ENCODE measurements at regions not wholly inside any gene's neighbourhood (a gene's known extent, or its start where the extent isn't known, plus 50 kb on each side); places are given as distances from the start of the nearest gene placed in this dataset.

- CTCF ChIA-PET, result no interaction called here
- POLR2A ChIA-PET, result no interaction called here
- no peak for DNase-seq (ENCODE audit: extremely low spot score)
- TF ChIP-seq, protein P1, sequence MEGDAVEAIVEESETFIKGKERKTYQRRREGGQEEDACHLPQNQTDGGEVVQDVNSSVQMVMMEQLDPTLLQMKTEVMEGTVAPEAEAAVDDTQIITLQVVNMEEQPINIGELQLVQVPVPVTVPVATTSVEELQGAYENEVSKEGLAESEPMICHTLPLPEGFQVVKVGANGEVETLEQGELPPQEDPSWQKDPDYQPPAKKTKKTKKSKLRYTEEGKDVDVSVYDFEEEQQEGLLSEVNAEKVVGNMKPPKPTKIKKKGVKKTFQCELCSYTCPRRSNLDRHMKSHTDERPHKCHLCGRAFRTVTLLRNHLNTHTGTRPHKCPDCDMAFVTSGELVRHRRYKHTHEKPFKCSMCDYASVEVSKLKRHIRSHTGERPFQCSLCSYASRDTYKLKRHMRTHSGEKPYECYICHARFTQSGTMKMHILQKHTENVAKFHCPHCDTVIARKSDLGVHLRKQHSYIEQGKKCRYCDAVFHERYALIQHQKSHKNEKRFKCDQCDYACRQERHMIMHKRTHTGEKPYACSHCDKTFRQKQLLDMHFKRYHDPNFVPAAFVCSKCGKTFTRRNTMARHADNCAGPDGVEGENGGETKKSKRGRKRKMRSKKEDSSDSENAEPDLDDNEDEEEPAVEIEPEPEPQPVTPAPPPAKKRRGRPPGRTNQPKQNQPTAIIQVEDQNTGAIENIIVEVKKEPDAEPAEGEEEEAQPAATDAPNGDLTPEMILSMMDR (IDR thresholded peaks at IDR 0.05; ENCODE audit: control extremely low read depth, extremely low read depth, low read depth, missing control alignments), result no peak
These were observed 294.1 kb downstream of the ATPSCKMT start for GRCh38 chr5:9955586-9955985.

DNA sequence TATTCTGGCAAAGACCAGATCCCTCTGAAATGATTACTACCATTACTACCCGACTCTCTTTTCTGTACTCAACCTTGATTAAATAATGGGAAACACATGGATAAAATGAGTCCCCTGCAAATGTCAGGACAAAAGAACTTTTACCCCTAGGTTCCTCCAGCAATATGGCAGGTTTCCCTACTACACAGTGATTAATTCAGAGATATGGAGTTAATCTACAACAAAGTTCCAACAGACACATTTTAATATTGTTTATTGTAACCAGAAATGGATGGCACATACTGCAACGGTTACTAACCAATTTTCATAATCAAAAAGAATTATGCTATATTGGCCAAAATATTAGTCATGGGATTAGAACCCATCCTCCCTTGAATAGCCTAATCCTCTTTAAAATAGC is 294.8 kb downstream of the ATPSCKMT start:
- TF ChIP-seq, protein P1 (IDR thresholded peaks at IDR 0.05; ENCODE audit: control extremely low read depth, extremely low read depth, low read depth, missing control alignments), result no peak
- POLR2A ChIA-PET, result no interaction called here
- DNase-seq (ENCODE audit: extremely low spot score), result no peak
- CTCF ChIA-PET, result no interaction called here

- TF ChIP-seq, protein P1 (IDR thresholded peaks at IDR 0.05; ENCODE audit: control extremely low read depth, extremely low read depth, low read depth, missing control alignments), result no peak
- CTCF ChIA-PET, result interaction anchor here (1.5 kb wide), 1 partner anchor 14 kb away, joined by 3 read pairs; no protein-coding TSS in a partner anchor
- POLR2A ChIA-PET, result no interaction called here
These were observed 296.0 kb downstream of the ATPSCKMT start for GRCh38 chr5:9953691-9954090.

GRCh38 chr5:9951865-9952516 is 297.7 kb downstream of the ATPSCKMT start:
- TF ChIP-seq, protein P1 (IDR thresholded peaks at IDR 0.05; ENCODE audit: control extremely low read depth, extremely low read depth, low read depth, missing control alignments), result no peak
- no peak for DNase-seq (ENCODE audit: extremely low spot score)
- ChIA-PET CTCF (interaction anchor here (1.5 kb wide), 1 partner anchor 12 kb away, joined by 3 read pairs; no protein-coding TSS in a partner anchor), POLR2A (no interaction called here)

More at GRCh38 chr5:9953691-9954090, 296.0 kb downstream of the ATPSCKMT start:
- DNase-seq (ENCODE audit: extremely low spot score), result no peak

GRCh38 chr5:9947944-9948343 is 301.7 kb downstream of the ATPSCKMT start:
- TF ChIP-seq, protein P1 (IDR thresholded peaks at IDR 0.05; ENCODE audit: control extremely low read depth, extremely low read depth, low read depth, missing control alignments), result no peak
- POLR2A ChIA-PET, result no interaction called here
- no peak for DNase-seq (ENCODE audit: extremely low spot score)
- CTCF ChIA-PET, result no interaction called here

GRCh38 chr5:9947225-9947714 is 302.4 kb downstream of the ATPSCKMT start:
- CTCF ChIA-PET, result no interaction called here
- POLR2A ChIA-PET, result no interaction called here
- DNase-seq (ENCODE audit: extremely low spot score), result no peak
- TF ChIP-seq, protein P1 (IDR thresholded peaks at IDR 0.05; ENCODE audit: control extremely low read depth, extremely low read depth, low read depth, missing control alignments), result no peak
